HCT116 (cell line): ENCODE measurements at regions not wholly inside any gene's neighbourhood (a gene's known extent, or its start where the extent isn't known, plus 50 kb on each side); places are given as distances from the start of the nearest gene placed in this dataset.

Experiments
- ATAC-seq: fragments of 200-7000 bp; cut with Tn5 transposase; 2 replicates; pipeline ENCODE4 v1.9.1; 2020; ENCODE audit warnings: mild to moderate bottlenecking, moderate library complexity
- BruUV-seq: library from RNA; stranded (reverse); fragments of 400-500 nt; replicated peaks from 2 replicates; lab custom pipeline; 2021; lab: Mats Ljungman, UMichigan
- CTCF ChIA-PET: fragments of 300-600 bp; sonication (Branson Sonifier 250); formaldehyde crosslinking; loops from one replicate; lab custom pipeline; 2021; ENCODE audit warnings: antibody characterized with exemption; lab: Charles Lee
- POLR2A ChIA-PET: fragments of 300-600, 350-600 bp; sonication (Branson Sonifier 250); formaldehyde crosslinking; loops from one replicate; lab custom pipeline; 2021; ENCODE audit warnings: antibody characterized with exemption; lab: Charles Lee
- RAD21 ChIA-PET, 2 experiments: fragments of 300-600 bp; sonication (Branson Sonifier 250); formaldehyde crosslinking; loops; one replicate each; lab custom pipeline; 2023; ENCODE audit warnings: low total read pairs in 2 of 2; ENCODE audit not compliant: uncharacterized antibody in 2 of 2, unreplicated experiment in 2 of 2, low non-redundant PET in 1 of 2; lab: Charles Lee
- DNase-seq: peaks from one replicate; pipeline ENCODE4 v3.0.0-alpha.2; 2010; ENCODE audit warnings: low read depth, low spot score
- H2AFZ ChIP-seq: fragments of 200-600 bp; shearing (Covaris generic), sonication (generic); 2 replicates; pipeline ENCODE4 v1.6.1; 2017; ENCODE audit warnings: low read depth, mixed run types, mixed read lengths, antibody characterized with exemption, low read length; ENCODE audit not compliant: poor library complexity, severe bottlenecking
- H3K27ac ChIP-seq: 2 replicates; pipeline ENCODE4 v1.5.1; 2012; ENCODE audit warnings: low read depth, low read length
- H3K27me3 ChIP-seq: fragments of 200-600 bp; sonication (generic); 2 replicates; pipeline ENCODE4 v1.6.1; 2016; ENCODE audit warnings: mixed run types, low read length, mixed read lengths; ENCODE audit not compliant: insufficient read depth
- H3K36me3 ChIP-seq, 2 experiments: fragments of 200-500 bp in 1 of 2; fragments of 200-600 bp in 1 of 2; sonication (Bioruptor generic) in 1 of 2; sonication (generic) in 1 of 2; 2 replicates each; pipeline versions ENCODE4 v1.5.1 to v1.6.1; 2014 to 2016; ENCODE audit warnings: low read length in 2 of 2, inconsistent platforms in 1 of 2, mixed read lengths in 1 of 2, mixed run types in 1 of 2; ENCODE audit not compliant: insufficient read depth in 2 of 2, control insufficient read depth in 1 of 2
- H3K4me1 ChIP-seq, 2 experiments: fragments of 200-600 bp in 1 of 2; sonication (generic) in 1 of 2; 2 replicates each; pipeline versions ENCODE4 v1.5.1 to v1.6.1; 2012 to 2017; ENCODE audit warnings: low read length in 2 of 2, inconsistent platforms in 1 of 2, mild to moderate bottlenecking in 1 of 2, mixed read lengths in 1 of 2, mixed run types in 1 of 2, moderate library complexity in 1 of 2; ENCODE audit not compliant: insufficient read depth in 2 of 2, control insufficient read depth in 1 of 2
- H3K4me2 ChIP-seq: fragments of 200-600 bp; sonication (generic); 2 replicates; pipeline ENCODE4 v1.6.1; 2017; ENCODE audit warnings: mixed run types, low read length, mixed read lengths
- H3K4me3 ChIP-seq, 2 experiments: fragments of 200-600 bp in 1 of 2; sonication (generic) in 1 of 2; replicated peaks in 1 of 2; 2 replicates each; pipeline ENCODE4 v1.5.1; 2011 to 2016; ENCODE audit warnings: low read length in 2 of 2, control low read depth in 1 of 2, low read depth in 1 of 2, mild to moderate bottlenecking in 1 of 2, mixed read lengths in 1 of 2, mixed run types in 1 of 2
- H3K79me2 ChIP-seq: fragments of 200-600 bp; sonication (generic); 2 replicates; pipeline ENCODE4 v1.6.1; 2017; ENCODE audit warnings: mild to moderate bottlenecking, mixed run types, low read length, moderate library complexity, mixed read lengths; ENCODE audit not compliant: insufficient read depth
- H3K9ac ChIP-seq: fragments of 200-600 bp; sonication (generic); 2 replicates; pipeline ENCODE4 v1.6.1; 2016; ENCODE audit warnings: low read length, mixed read lengths
- H3K9me2 ChIP-seq: fragments of 200-600 bp; sonication (generic), shearing (Covaris generic); 2 replicates; pipeline ENCODE4 v1.6.1; 2017; ENCODE audit warnings: mixed run types, mild to moderate bottlenecking, moderate library complexity; ENCODE audit not compliant: insufficient read depth
- H3K9me3 ChIP-seq, 2 experiments: fragments of 200-500 bp in 1 of 2; fragments of 200-600 bp in 1 of 2; sonication (Bioruptor generic) in 1 of 2; sonication (generic) in 1 of 2; 2 replicates each; pipeline ENCODE4 v1.6.1; 2014 to 2017; ENCODE audit warnings: low read length in 2 of 2, mixed read lengths in 2 of 2, inconsistent platforms in 1 of 2, low read depth in 1 of 2, mild to moderate bottlenecking in 1 of 2, mixed run types in 1 of 2, moderate library complexity in 1 of 2; ENCODE audit not compliant: control insufficient read depth in 1 of 2, insufficient read depth in 1 of 2
- H4K20me1 ChIP-seq: fragments of 200-600 bp; sonication (generic), shearing (Covaris generic); 2 replicates; pipeline ENCODE4 v1.6.1; 2017; ENCODE audit warnings: mixed run types, mild to moderate bottlenecking, moderate library complexity; ENCODE audit not compliant: insufficient read depth
- EZH2 ChIP-seq: fragments of 200-600 bp; sonication (generic); IDR thresholded peaks from 2 replicates; pipeline ENCODE4 v1.6.1; 2017; ENCODE audit warnings: antibody characterized with exemption, mixed run types
- JUND ChIP-seq: IDR thresholded peaks from 2 replicates; pipeline ENCODE4 v1.6.1; 2012
- MAX ChIP-seq: IDR thresholded peaks from 2 replicates; pipeline ENCODE4 v1.6.1; 2012
- POLR2A ChIP-seq: IDR thresholded peaks from 2 replicates; pipeline ENCODE4 v1.7.0; 2011; ENCODE audit warnings: borderline replicate concordance; ENCODE audit not compliant: insufficient read depth, insufficient read length; ENCODE audit errors: extremely low read depth
- SIN3A ChIP-seq: IDR thresholded peaks from 2 replicates; pipeline ENCODE4 v1.6.1; 2012; ENCODE audit warnings: low read depth
- SRF ChIP-seq: IDR thresholded peaks from 2 replicates; pipeline ENCODE4 v1.6.1; 2012; ENCODE audit warnings: low read depth
- TCF7L2 ChIP-seq: IDR thresholded peaks from 2 replicates; pipeline ENCODE4 v1.7.0; 2011; ENCODE audit warnings: borderline replicate concordance, inconsistent platforms; ENCODE audit not compliant: insufficient read depth, insufficient read length; ENCODE audit errors: extremely low read depth
- YY1 ChIP-seq: IDR thresholded peaks from 2 replicates; pipeline ENCODE4 v1.6.1; 2011; ENCODE audit warnings: low read length, low read depth, moderate library complexity, mild to moderate bottlenecking; ENCODE audit not compliant: insufficient replicate concordance; ENCODE audit errors: extremely low read depth
- ZNF274 ChIP-seq: fragments of 200-500 bp; sonication (Bioruptor generic); IDR thresholded peaks from 2 replicates; pipeline ENCODE4 v1.6.1; 2014; ENCODE audit warnings: mild to moderate bottlenecking, low read depth, low read length, inconsistent platforms
- intact Hi-C: fragments of 100-400 bp; cut with micrococcal nuclease; formaldehyde crosslinking; loops from 2 replicates; pipeline ENCODE4 v1.10.0; 2022

GRCh38 chr4:8724436-8725070 is 132.0 kb downstream of the CPZ start:
- Histone ChIP-seq H3K36me3 (no peaks in the 10 kb centered on the region), H3K79me2 (no peaks in the 10 kb centered on the region), H3K9ac (no peak overlapping the region), H3K4me2 (no peak overlapping the region), H3K4me1 (no peaks in the 10 kb centered on the region), H2AFZ (no peak overlapping the region), H4K20me1 (no peaks in the 10 kb centered on the region), H3K27ac (no peak overlapping the region), H3K27me3 (no peaks in the 10 kb centered on the region; the same call in 1 of the 2 replicates), H3K4me3 (no peak overlapping the region), H3K9me3 (no peaks in the 10 kb centered on the region), H3K9me2 (no peaks in the 10 kb centered on the region)
- no peak for ATAC-seq
- TF ChIP-seq ZNF274: no peak
- no peak for TF ChIP-seq POLR2A
- no peak for TF ChIP-seq TCF7L2
- TF ChIP-seq MAX: no peak
- TF ChIP-seq SIN3A: no peak
- TF ChIP-seq YY1: no peak
- no peak for TF ChIP-seq EZH2
- no peak for TF ChIP-seq SRF
- CTCF ChIA-PET: no interaction called here
- DNase-seq: no peak
- BruUV-seq: no TSS peak
- intact Hi-C loops: no loop called here
- RAD21 ChIA-PET: no interaction called here
- POLR2A ChIA-PET: no interaction called here

- no peak for ATAC-seq
- H3K36me3 ChIP-seq: no peaks in the 10 kb centered on the region
- no peak overlapping the region for H3K4me3 ChIP-seq
- DNase-seq: no peak
- ChIA-PET CTCF (no interaction called here), POLR2A (no interaction called here), RAD21 (no interaction called here)
- H3K4me2 ChIP-seq: no peak overlapping the region
- no peaks in the 10 kb centered on the region for H3K79me2 ChIP-seq
- no peaks in the 10 kb centered on the region for H4K20me1 ChIP-seq
- no peak overlapping the region for H2AFZ ChIP-seq
- no peaks in the 10 kb centered on the region for H3K9me3 ChIP-seq
- intact Hi-C loops: no loop called here
- H3K9ac ChIP-seq: no peak overlapping the region
- no peak overlapping the region for H3K27ac ChIP-seq
- no peaks in the 10 kb centered on the region; the same call in 1 of the 2 replicates for H3K27me3 ChIP-seq
- H3K4me1 ChIP-seq: no peaks in the 10 kb centered on the region
- TF ChIP-seq JUND: no peak
- no peaks in the 10 kb centered on the region for H3K9me2 ChIP-seq
- BruUV-seq: no TSS peak
These were observed 130.8 kb downstream of the CPZ start for GRCh38 chr4:8723222-8723980.
